Muscle of arm (tissue), 1 donor: ENCODE measurements at regions not wholly inside any gene's neighbourhood (a gene's known extent, or its start where the extent isn't known, plus 50 kb on each side); places are given as distances from the start of the nearest gene placed in this dataset.
"Not testable (repeated sequence)": the region's sequence is repeated elsewhere in the genome, so short reads cannot be mapped to it uniquely, and the experiment has no call there.

Source experiments
- DNase-seq: peaks from one replicate; pipeline ENCODE4 v3.0.0-alpha.2; 2013

DNA sequence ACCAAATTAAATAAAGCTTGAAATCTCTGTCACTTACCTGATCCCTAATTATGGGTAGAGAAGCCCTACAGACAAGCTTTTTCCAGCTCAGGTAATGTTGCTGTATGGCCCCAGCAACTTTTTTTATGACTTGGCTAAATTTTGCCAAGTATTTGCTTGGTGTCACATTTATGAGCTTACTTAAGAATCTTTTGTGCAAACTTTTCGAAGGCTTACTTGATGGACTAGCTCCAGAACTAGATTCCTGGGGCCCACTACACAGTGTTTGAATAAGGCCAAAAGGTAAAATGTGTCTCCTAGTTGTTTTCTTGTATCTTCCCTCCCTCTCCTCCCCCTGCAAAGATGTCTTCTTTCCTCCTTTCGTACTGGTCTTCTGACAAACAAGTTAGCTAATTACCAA is 257.9 kb downstream of the OSR1 start:
- DNase-seq, result no peak

DNA sequence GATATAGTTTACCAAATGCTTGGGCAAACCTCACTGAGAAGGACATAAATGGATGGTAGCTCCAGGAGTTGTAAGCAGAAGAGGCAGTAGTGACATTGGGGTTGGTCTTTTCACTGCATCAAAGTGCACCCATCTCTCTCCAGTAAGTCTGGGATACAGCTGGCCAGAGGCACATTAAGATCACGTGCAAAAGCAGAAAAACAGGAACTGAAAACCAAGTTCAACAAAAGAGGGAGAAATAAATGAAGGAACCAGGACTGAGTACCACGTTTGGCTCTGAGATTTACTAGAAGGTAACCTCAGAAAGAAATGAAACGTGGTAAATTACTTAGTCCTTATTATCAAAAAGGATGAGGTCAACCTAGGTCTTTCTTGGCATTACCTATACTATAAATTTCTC is 259.2 kb downstream of the OSR1 start:
- DNase-seq, result no peak

GRCh38 chr2:19098467-19099160 is 259.8 kb downstream of the OSR1 start:
- DNase-seq, result no peak

DNA sequence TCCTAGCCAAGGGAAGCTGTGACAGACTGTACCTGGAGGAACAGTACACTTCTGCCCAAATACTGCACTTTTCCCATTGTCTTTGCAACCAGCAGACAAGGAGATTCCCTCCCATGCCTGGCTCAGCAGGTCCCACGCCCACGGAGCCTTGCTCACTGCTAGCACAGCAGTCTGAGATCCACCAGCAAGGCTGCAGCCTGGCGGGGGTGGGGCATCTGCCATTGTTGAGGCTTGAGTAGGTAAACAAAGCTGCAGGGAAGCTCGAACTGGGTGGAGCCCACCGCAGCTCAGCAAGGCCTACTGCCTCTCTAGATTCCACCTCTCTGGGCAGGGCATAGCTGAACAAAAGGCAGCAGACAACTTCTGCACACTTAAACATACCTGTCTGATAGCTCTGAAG is 268.9 kb downstream of the OSR1 start:
- DNase-seq, result not testable (repeated sequence)

- peak; percentile 62 for DNase-seq
These were observed 272.2 kb downstream of the OSR1 start for GRCh38 chr2:19086231-19086651.

DNA sequence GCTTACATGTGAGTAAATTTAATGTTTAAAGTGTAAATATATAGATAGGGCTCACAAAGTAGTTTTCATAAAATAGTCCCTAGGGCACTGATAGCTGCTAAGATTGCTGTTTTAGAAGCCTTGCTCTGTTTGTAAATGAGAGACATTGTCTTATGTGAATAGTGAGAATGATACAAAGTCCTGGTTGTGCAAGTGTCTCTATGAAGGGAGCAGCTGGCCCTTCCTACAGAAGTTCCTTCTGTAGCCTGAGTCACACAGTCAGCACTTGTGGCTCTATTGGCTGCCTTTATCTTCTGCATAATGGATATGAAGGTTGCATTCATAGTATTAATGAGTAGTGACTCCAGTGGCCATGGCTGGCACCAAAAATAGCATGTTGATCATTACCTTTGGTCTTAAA is 279.7 kb downstream of the OSR1 start:
- no peak for DNase-seq

DNA sequence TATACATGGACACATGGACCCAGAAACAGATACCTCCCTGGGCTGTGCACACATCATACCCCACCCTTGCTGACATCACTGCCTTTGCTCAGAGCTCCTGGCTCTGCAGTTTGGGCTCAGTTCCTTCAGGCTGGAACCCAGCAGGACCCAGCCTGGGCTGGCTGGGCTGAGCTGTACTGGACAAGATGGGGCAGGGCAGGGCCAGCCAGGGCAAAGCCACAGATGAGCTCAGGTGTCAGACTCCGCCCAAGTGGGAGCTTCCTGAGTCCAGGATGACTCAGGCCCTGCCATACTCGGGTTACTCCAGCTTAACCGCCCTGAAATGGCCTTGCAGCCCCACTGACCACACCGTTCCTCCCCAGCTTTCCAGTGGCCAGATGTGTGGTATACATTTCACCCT is 284.9 kb downstream of the OSR1 start:
- no peak for DNase-seq

- DNase-seq, result no peak
These were observed 286.3 kb downstream of the OSR1 start for GRCh38 chr2:19072161-19072560.

DNA sequence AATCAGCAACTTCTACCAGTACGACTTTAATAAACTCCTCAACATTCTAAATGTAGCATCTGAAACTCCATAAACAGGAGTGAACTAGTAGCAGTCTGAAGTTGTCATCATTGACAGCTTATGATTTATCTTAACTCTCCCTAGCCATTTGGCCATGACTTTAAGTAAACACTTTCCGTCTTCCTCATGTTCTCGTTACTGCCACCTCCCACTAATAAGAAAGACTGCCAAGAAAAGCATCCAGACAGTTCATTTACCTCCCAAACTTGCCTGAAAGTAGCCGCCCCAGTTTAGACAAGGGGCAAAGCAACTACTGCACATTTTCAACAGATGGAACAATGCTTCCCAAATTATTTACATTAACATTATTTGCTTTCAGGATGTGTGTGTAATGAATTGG is 287.5 kb downstream of the OSR1 start:
- DNase-seq, result no peak

DNA sequence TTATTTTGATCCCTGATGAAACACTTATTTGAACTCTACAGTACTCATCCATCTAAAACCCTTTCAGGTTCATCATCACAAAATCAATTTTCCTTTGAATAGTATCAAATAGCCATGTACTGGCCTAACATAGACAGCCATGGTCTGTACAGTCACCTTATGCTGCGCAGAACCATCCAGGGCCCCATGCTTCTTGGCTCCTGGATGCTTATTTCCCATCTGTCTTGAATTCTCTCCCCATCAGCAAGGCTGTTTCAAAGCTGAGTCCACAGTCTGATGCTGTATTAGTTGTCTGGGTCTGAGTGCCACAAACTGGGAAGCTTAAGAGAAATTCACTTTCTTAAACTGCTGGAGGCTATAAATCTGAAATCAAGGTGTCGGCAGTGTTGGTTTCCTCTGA is 290.2 kb downstream of the OSR1 start:
- no peak for DNase-seq

DNA sequence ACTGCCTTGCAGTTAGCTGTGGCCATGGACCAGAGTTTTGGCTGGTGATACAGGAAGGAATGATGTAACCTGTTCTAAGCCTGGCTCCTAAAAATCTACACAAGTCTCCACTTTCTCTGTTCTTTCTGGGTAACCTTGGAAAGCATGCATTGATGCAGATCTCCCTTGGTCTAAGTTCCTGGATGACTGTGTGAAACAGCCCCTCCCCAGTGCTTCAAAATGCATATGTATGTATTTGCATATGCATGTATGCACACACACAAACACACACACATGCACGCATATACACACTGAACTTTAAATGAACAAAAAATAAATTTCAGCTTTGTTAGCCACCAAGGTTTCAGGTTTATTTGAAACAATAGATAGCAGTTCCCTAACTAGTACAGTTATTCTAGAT is 296.1 kb downstream of the OSR1 start:
- no peak for DNase-seq

- DNase-seq, result no peak
These were observed 299.3 kb downstream of the OSR1 start for GRCh38 chr2:19059076-19059475.

DNA sequence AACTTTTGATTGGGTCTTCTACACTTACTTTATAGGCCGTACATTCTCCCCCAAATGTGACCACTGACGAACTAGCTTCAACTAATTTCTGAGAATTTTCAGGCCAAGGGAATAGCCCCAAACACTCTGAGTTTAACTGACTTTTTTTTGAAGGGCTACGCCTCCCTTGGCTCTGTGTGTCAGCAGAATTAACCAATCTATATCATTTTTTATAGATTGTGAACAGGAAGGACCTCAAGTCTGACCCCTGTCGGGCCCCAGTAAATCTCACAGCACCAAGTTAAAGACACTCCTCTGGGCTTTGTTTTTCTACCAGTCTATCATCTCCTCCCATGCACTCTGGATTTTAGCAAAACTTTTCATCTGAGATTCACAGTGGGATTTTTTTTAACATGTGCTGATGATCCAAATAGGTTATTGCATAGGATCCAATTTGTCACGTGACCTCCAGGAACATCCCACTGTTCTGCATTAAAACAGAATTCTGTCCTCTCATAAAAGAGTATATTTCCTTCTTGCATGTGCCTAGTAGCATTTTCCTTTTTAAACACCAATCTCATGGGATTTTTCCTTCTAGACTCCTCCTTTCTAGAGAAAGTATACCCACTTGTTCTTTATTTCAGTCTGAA is 307.1 kb downstream of the OSR1 start:
- DNase-seq, result no peak

DNA sequence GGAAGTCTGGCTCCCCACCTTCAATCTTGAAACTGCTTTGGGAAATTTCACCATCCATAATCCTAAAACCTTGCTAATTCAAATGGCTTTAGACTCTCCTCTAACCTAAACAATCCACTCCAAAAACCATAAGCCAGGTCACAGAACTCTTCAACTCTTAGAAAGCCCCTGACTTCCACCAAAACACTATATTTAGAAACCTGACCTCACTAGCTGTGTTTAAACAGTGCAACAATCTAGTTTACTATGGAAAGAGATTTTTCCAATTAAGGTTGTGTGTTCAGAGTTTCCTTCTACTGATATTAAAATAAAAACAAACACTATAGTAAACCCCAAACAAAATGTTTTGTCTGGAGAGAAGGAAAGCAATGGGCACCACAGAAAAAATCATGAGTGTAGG is 308.1 kb downstream of the OSR1 start:
- no peak for DNase-seq

DNA sequence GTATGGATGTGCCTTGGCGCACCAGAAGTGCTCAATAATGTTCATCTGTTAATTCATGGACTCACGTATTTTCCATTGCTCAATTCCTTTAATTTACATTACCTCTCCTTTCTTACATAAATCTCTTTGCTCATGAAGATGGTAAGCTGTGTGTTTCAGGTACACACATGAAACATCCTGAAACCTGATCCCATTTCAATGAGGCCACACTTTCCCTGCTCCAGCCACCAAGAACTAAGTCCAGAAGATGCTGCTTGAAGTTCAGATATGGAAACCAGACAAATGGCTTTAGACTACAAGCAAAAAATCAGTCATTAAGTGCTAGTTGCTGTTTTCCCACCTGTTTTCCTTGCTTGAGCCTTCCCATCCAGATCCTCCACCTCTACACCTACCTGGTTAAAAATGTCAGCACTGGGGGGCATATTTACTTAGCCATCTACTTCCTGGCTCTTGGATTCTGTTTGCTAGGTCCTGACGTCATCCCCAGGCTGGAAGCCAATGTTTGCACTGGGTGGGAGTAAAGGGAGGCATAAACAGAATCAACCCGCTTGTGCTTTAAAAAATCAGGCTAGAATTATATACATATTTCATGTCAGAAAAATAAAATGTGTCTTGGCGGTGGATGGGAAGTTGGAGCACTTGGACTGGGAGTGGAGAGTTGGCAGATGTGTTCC is 309.7 kb downstream of the OSR1 start:
- peak; percentile 59 for DNase-seq

- DNase-seq, result no peak
These were observed 311.2 kb downstream of the OSR1 start for GRCh38 chr2:19046986-19047780.

- no peak for DNase-seq
These were observed 313.3 kb downstream of the OSR1 start for GRCh38 chr2:19045151-19045550.

- DNase-seq, result no peak
These were observed 314.5 kb downstream of the OSR1 start for GRCh38 chr2:19043893-19044292.

- DNase-seq, result no peak
These were observed 316.9 kb downstream of the OSR1 start for GRCh38 chr2:19041434-19042041.

GRCh38 chr2:19038071-19039015 is 320.1 kb downstream of the OSR1 start:
- DNase-seq, result no peak

GRCh38 chr2:19036091-19036490 is 322.3 kb downstream of the OSR1 start:
- DNase-seq, result no peak
